Panc1 (cell line): ENCODE measurements at regions not wholly inside any gene's neighbourhood (a gene's known extent, or its start where the extent isn't known, plus 50 kb on each side); places are given as distances from the start of the nearest gene placed in this dataset.

Source experiments
- CTCF ChIP-seq: fragments of 450-650 bp; IDR thresholded peaks from 2 replicates; pipeline ENCODE4 v1.5.1; 2017; ENCODE audit warnings: mild to moderate bottlenecking
- POLR2AphosphoS5 ChIP-seq: IDR thresholded peaks from 2 replicates; pipeline ENCODE4 v1.6.1; 2012; ENCODE audit warnings: mild to moderate bottlenecking, low read depth, low read length, moderate library complexity
- SIN3A ChIP-seq: IDR thresholded peaks from 2 replicates; pipeline ENCODE4 v1.6.1; 2012; ENCODE audit warnings: low read depth, mild to moderate bottlenecking, low read length, moderate library complexity, borderline replicate concordance; ENCODE audit not compliant: insufficient read depth
- TCF7L2 ChIP-seq: IDR thresholded peaks from 2 replicates; pipeline ENCODE4 v1.6.1; 2011; ENCODE audit warnings: mild to moderate bottlenecking, low read depth, low read length, inconsistent platforms
- TF ChIP-seq, protein P1 (sequence below), 2 experiments: IDR thresholded peaks; 2 replicates each; pipeline ENCODE4 v1.6.1; 2011 to 2012; ENCODE audit warnings: low read depth in 2 of 2, control low read depth in 1 of 2, low read length in 1 of 2, mild to moderate bottlenecking in 1 of 2, moderate library complexity in 1 of 2; ENCODE audit not compliant: insufficient read depth in 1 of 2

GRCh38 chr10:131681656-131682055, 219.2 kb upstream of the PPP2R2D start:
- TF ChIP-seq CTCF, result no peak
- TF ChIP-seq POLR2AphosphoS5, result no peak
- TF ChIP-seq, protein P1, sequence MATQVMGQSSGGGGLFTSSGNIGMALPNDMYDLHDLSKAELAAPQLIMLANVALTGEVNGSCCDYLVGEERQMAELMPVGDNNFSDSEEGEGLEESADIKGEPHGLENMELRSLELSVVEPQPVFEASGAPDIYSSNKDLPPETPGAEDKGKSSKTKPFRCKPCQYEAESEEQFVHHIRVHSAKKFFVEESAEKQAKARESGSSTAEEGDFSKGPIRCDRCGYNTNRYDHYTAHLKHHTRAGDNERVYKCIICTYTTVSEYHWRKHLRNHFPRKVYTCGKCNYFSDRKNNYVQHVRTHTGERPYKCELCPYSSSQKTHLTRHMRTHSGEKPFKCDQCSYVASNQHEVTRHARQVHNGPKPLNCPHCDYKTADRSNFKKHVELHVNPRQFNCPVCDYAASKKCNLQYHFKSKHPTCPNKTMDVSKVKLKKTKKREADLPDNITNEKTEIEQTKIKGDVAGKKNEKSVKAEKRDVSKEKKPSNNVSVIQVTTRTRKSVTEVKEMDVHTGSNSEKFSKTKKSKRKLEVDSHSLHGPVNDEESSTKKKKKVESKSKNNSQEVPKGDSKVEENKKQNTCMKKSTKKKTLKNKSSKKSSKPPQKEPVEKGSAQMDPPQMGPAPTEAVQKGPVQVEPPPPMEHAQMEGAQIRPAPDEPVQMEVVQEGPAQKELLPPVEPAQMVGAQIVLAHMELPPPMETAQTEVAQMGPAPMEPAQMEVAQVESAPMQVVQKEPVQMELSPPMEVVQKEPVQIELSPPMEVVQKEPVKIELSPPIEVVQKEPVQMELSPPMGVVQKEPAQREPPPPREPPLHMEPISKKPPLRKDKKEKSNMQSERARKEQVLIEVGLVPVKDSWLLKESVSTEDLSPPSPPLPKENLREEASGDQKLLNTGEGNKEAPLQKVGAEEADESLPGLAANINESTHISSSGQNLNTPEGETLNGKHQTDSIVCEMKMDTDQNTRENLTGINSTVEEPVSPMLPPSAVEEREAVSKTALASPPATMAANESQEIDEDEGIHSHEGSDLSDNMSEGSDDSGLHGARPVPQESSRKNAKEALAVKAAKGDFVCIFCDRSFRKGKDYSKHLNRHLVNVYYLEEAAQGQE (IDR thresholded peaks at IDR 0.05; ENCODE audit: insufficient read depth in 1 of 2, low read depth in 2 of 2, low read length in 1 of 2), result no peak
- no peak for TF ChIP-seq SIN3A
- TF ChIP-seq TCF7L2, result no peak
